GM21528 (cell line): ENCODE measurements at regions not wholly inside any gene's neighbourhood (a gene's known extent, or its start where the extent isn't known, plus 50 kb on each side); places are given as distances from the start of the nearest gene placed in this dataset.

ENCODE experiments used
- ATAC-seq: cut with Tn5 transposase; IDR thresholded peaks from one replicate; pipeline ENCODE4 v1.9.1; 2021; ENCODE audit warnings: mild to moderate bottlenecking, moderate library complexity; ENCODE audit not compliant: unreplicated experiment, low FRiP score

DNA sequence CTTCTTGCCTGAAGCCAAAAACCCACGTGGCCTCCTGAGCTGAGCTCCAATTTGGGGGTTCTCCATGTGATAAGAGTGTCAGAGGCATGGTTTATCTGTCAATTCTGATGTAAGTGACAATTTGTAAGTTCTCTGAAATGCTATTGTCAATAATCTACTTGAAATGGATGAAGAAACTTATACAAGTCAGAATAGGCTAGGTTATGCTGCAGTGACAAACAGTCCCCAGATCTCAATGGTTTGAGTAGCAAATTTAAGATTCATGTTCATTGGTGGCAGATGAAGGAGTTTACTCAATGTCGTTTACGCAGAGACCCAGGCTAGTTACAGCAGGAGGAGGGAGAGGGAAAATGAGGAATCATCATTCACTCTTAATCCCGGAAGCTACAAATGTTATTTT lies 352.4 kb downstream of the KIF16B start:
- ATAC-seq: no peak

DNA sequence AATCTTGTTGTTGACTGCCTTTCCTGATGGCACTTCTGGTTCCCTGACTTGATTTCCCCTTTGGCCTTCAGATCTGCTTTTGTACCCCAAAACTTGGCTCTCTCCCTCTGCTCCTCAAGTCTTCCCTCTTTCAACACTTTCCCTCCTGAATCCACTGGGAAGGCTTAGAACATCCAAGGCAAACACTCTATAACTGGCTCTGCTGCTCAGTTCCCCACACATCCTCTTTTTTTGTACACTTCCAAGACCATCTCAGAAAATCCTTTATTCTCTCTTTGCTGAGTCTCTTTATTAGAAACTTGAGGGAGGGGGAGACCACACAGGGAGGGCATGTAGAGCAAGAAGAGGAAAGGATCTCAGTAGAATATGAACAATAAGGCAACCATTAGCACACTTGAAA lies 354.1 kb downstream of the KIF16B start:
- ATAC-seq: no peak

DNA sequence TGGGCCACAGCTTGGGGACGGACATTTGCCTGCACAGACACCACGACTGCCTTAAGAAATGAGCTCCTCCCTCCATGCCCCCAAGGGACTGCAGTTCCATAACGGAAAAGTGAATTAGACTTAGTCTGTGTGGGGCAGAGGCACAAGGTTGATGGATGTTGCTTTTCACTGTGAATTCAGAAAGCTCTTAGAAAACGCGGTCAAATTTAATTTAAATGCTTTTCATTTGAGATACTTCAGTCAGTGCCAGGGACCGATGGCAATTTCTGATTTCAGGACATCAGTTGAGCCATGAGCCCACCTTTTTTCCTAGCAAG lies 356.4 kb downstream of the KIF16B start:
- no peak for ATAC-seq

DNA sequence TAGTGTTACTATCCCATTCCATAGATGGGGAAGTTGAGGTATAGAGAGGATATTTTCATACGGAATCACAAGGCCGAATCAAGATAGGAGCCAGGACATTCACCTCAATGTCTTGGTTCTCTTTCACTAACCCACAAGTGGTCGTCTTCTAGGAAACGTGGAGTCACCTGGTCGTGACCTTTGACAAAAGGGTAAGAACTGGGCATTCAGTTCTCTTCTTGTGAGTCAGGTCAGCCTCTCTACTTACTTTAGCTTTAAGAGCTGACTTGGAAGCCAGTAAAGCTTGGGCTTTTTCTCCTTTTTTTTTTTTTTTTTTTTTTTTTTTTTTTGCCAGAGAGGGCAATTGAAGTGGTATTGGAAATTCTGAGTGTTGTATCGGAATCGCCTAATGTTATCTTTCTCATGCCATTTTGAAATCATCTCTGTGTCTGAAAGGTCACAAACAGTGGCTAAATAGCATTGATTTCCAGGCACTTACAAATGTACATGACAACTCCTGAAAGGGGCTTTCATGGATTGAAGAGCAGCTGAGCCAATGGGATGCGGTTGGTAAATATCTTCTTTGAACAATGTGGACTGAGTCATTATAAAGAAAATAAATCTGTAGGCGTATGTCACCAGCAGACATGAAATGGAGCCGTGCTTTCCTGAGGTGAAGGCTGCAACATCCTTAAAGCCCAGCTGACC lies 356.9 kb downstream of the KIF16B start:
- no peak for ATAC-seq

DNA sequence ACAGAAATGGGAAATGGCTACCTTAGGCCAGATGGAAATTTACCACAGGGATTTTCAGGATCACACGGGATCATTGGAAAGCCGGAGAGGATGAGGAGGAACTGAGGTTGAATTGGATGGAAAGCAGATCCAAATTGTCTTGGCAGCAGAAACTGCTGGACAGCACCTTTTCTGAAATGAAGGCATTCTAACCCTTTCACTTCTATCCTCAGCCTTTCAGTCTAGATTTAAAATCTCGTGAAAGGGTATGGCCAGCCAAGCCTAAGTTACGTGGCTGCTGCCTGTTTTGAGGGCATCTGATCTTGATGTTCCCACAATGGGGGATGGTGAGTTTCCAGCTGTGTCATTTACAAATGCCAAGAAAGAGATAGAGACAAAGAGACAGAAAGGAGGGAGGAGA lies 358.2 kb downstream of the KIF16B start:
- ATAC-seq: no peak

DNA sequence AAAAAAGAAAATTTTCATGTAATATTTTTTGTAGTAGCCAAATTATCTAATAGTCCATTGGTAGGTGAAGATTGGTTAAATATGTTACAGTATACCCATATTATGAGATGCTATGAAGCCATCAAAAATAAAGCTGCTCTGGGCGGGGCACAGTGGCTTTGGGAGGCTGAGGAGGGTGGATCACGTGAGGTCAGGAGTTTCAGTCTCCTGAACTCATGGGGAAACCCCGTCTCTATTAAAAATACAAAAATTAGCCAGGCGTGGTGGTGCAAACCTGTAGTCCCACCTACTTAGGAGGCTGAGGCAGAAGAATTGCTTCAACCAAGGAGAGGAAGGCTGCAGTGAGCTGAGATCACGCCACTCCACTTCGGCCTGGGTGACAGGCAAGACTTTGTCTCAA lies 360.5 kb downstream of the KIF16B start:
- no peak for ATAC-seq

DNA sequence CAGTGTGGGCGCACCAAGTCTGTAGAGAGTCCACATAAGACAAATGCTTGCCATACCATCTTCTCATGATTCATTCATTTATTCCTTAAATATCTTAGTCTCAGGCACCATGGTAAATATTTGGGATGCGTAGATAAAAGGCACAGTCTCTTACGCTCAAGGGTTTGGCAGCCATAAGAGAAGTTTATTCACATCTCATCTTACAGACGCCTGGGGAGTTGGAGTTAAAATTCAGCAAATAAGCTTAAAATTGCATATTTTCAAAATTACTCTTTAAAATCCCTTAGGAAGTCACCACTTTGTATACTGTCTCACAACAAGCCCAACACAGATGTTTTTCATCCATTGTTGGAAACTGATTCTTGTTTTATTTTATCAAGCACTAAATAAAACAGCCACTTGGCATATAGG lies 363.3 kb downstream of the KIF16B start:
- ATAC-seq: no peak

DNA sequence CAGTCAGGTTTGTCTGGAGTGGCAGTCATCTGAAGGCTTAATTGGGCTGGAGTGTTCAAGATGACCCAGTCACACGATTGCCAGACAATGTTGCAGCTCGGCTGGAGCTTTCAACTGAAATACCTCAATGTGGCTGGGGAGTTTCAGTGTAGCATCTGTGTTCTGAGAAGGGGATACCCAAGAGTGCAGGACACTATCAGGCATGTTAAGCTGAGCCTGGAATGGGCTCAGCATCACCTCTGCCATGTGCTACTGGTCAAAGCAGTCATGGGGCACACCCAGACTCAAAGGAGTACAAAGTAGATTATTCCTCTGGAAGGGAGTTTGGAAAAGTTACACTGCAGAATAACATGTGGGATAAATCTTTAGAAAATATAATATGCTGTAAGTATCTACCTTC lies 363.9 kb downstream of the KIF16B start:
- ATAC-seq: no peak

DNA sequence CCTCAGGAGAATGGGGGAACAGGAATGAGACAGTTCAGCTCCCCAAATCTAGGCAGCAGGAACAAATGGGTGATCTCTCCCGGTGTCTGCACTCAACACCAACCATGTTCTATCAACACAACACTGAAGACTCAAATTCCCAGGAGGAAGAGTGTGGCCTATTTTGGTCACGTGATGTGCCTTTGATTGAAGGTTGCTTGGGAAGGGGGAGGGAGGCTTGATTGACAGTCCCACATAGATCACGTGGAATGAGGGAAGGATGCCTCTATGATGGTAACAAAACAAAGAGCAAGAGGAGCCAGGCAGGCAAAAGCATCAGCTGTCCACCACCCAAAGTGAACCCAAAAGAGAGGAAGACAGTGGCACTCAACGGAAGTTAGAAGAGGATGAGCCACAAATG lies 364.8 kb downstream of the KIF16B start:
- no peak for ATAC-seq

DNA sequence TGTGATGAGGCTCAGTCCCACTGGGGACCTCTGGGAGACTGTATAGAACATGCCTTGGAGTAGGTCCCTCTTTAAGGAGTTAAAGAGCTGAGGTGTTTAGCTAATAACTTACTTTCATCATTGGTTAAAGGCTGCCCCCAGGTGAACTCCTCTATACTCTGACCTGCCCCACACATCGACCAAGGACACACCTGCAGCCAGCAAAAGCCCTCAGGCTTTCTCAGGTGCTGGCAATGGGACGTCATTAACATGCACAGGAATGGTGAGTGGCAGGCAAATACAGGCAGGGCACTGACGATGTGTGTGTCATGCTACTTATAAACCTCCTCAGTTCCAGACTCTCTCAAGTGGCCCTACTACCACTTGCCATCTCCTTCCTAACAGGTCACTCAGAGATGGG lies 366.4 kb downstream of the KIF16B start:
- no peak for ATAC-seq

DNA sequence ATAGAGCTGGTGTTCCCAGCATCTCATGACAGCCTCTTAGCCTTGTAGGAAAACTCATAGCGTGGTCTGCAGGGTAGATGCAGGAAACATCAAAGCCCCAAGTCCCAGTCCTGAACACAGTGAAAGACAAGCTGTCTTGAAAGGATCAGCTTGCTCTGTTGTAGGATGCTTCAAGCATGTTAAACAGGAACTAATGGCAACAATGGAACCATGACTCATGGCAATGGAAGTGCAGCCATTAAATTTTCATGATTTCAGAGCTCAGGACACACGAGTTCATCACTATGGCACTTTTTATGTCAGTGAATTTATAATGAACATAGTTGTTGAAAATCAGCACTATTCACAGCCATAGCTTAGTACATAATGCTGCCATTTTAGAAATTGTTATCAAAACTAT lies 367.7 kb downstream of the KIF16B start:
- ATAC-seq: no peak

DNA sequence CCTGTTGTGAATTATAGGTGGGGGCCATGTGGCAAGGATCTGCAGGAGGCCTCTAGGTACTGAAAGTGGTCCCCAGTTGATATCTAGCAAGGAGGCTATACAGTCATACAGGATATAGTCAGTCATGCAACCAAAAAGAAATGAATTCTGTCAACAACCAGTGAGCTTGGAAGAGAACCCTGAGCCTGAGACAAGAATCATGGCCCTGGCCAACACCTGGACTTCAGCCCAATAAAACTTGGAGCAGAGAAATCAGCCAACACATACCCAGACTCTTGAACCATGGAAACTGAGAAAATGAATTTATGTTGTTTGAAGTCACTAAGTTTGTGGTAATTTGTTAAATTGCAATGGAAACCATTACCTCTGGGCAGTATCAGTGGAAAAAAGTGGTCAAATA lies 370.2 kb downstream of the KIF16B start:
- ATAC-seq: no peak

DNA sequence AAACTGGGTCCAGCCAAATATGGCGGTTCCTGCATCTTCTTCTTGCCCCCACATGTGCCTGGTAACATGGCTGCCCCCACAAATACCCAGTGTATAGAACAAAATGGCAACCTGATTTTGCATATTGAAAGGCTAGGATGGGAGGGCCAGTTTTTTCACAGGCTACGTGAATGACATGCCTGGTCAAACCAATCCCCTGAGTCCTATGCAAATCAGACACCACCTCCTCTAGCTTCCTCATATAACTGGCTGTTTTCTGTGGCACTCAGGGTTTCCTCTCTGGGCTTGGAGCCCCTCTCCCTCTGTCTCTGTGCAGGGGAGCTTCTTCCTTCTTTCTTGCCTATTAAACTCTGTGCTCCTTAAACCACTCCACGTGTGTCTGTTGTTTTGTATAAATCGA lies 372.1 kb downstream of the KIF16B start:
- no peak for ATAC-seq

DNA sequence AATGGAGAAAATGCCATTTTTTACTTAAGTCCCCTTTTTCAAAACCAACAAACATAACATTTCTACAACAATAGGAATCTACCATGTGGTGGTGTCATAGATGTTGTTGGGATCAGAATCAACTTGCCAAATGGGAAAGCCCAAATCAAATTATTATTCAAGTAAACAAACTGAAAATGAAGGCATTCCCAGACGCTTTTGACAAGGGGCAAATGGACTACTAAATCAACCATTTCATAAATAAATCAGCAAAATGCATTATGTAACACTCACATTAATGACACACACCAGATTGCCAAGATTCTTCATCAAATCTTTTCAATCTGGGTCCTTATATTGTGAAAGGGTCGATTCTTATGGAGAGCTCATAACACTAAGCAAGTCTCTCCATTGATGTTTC lies 375.6 kb downstream of the KIF16B start:
- no peak for ATAC-seq

DNA sequence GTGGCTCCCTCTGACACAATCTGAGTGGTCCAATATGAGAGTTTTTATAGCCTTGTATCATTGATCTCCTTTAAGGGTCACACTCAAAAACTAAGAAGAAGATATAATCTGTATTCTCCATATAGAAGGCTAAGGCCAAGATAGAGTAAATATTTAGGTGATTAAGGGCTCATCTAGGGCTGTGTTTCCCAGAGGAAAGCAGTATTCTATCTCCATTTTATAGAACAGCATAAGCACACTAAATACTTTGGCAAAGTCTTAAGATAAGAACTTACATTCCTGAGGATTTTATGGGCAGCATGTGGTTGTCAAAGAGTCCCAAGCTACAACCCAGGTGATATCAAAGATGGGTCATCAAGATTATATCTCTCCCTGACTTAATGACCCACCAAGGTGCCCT lies 377.6 kb downstream of the KIF16B start:
- ATAC-seq: no peak

DNA sequence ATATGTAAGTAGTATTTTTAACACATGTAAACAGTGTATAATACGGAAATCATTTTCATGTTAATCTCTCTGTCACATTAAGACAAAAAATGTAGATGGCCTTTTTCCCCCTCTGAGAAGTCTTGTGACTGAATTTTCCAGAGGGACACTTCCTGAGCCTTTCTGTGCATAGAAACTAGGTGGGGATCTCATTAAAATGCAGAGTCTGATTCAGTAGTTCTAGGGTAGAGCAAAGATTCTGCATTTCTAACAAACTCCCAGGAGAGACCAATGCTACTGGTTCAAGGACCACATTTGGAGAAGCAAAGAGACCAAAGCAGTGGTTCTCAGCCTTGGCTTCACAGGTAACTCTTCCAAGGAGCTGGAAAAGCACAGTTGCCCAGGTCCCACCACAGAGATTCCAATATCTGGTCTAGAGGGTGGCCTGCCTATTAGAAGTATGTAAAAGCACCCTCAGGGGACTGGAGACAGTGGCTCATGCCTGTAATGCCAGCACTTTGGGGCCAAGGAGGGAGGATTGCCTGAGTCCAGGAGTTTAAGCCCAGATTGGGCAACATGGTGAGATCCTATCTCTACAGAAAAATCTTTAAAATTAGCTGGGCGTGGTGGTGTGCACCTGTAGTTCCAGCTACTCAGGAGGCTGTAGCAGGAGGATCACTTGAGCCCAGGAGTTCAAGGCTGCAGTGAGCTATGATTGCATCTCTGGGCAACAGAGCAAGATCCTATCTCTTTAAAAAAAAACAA lies 378.5 kb downstream of the KIF16B start:
- ATAC-seq: no peak

DNA sequence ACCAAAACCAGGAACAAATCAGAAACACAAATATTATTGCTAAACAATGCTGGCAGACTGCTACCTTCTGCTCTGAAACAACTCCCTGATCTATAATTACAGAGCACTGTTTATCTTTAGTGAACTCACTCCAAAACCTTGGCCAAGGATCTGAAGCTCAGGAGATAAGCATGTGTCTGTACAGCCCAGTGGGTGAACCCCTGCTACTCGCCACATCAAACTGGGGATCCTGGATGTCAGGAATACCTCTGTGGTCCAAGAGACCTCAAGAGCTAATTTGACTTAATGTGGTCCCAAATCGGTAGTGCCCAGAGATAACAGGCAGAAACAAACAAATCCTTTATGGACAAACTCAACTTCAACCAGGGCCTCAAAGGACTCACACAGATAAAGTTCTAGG lies 381.8 kb downstream of the KIF16B start:
- ATAC-seq: no peak

DNA sequence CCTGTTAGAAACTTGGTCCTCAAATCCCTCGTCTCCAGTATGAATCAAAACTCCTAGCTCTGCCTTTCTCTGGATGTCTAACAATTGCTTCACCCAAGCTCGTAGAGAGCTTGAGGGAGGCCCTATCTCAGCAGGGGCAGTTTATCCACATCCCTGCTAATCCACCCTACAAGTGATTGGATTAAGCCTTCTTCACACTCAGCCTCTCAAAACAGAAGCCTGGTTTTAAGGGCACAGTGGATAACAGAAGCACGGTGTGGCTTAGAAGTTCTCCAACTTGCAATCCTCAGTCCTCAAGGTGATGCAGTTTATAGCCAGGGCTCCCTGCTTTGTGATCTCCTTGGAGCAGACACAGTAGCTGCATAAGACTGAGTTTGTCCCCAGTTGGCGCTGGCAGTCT lies 383.9 kb downstream of the KIF16B start:
- no peak for ATAC-seq

DNA sequence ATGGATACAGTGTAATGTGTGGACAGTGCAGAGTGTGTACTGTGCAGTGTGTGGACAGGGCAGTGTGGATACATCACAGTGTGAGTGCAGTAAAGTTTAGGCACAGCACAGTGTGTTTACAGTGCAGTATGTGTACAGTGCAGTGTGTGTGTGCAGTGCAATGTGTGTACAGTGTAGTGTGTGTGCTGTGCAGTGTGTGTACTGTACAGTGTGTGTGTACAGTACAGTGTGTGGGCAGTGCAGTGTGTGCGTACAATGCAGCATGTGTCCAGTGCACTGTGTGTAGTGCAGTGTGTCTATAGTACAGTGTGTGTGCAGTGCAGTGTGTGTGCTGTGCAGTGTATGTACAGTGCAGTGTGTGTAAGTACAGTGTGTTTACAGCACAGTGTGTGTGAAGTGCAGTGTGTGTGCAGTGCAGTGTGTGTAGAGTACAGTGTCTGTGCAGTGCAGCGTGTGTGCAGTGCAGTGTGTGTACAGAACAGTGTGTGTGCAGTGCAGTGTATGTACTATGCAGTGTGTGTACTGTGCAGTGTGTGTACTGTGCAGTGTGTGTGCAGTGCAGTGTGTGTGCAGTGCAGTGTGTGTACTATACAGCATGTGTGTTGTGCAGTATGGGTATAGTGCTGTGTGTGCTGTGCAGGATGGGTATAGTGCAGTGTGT lies 385.2 kb downstream of the KIF16B start:
- no peak for ATAC-seq

DNA sequence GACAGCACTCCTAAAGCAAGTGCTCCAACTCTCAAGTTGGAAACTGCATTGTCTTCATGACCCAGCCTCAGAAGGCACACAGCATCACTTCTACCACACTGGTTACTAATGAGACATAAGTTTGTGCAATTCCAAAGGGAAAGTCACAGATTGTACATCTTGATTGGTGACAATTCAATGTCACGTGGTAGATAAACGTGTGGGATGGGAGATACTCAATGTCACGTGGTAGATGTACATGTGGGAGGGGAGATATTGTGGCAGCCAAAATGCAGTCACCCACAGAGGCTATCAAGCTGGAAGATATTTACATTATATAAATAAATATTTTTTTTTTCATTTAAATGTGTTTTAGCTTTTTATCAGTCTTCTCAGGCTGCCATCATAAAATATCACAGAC lies 393.3 kb downstream of the KIF16B start:
- no peak for ATAC-seq

DNA sequence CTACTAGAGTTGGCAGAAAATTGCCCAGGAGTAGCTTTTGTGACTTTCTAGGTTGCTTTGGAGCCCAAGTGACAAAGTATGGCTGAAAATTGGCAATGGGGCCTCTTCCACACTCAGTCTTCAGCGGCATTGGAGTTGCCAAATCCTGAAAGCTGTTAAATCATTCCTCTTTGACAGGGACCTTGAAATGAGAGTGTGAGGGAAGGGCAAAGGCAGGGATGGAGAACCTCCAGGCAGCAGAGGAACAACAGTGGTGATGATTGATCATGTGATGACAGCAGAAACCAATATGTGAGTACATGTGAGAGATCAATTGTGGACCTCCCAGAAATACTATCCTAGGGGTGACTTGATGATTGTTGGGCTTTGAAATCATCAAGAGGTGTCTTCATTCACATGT lies 393.9 kb downstream of the KIF16B start:
- ATAC-seq: no peak

DNA sequence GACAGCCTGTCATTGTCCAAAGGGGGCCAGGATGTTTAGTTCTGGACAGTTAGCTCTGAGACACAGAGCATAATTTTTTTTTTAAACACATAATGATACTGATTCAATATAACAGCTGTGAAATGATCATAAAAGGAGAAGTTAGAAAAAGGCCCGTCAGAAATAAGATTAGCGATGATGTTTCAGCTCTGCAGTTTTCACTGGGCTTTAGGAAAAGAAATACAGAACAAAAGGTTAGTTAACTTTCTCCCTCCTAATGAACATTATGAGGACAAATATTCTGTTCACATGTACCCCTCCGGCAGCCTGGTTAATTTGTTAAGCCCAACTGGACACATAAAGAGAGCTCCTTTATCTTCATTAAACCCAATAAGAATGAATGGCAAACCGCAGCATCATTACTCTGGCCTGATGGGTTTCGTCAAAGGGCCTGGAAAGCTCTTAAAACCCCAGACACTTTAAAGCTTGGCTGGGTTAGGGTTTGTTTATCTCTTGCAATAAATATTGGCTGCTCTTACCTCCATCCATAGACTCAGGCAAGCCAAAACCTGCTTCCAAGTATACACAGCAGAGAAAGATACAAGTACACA lies 394.6 kb downstream of the KIF16B start:
- ATAC-seq: no peak
